ENCODE measurements at regions not wholly inside any gene's neighbourhood (a gene's known extent, or its start where the extent isn't known, plus 50 kb on each side); places are given as distances from the start of the nearest gene placed in this dataset.
A peak's percentile ranks its signal among the peaks of the same experiment; 100 is the strongest.

GRCh38 chr12:64955746-64956145 is 131.3 kb downstream of the TBC1D30 start:
- Histone ChIP-seq H3K27ac (ENCODE audit: control insufficient read depth, insufficient read depth) (no peak overlapping the region), H3K36me3 (ENCODE audit: control insufficient read depth in 2 of 2, insufficient read depth in 2 of 2, low read length in 1 of 2) (no peaks in the 10 kb centered on the region), H3K27me3 (replicated peaks in 1 of 2; ENCODE audit: control insufficient read depth in 2 of 2, insufficient read depth in 2 of 2, low read length in 1 of 2) (no peaks in the 10 kb centered on the region), H3K79me2 (ENCODE audit: control insufficient read depth, insufficient read depth, low read length) (no peaks in the 10 kb centered on the region), H3K9me3 (replicated peaks; ENCODE audit: control insufficient read depth, insufficient read depth, low read length) (no peaks in the 10 kb centered on the region), H3K4me1 (ENCODE audit: control insufficient read depth, insufficient read depth, low read length) (no peaks in the 10 kb centered on the region), H3K4me3 (no peak overlapping the region), H4K20me1 (ENCODE audit: control insufficient read depth, insufficient read depth) (no peaks in the 10 kb centered on the region), H2AFZ (ENCODE audit: control insufficient read depth, low read depth, low read length) (no peak overlapping the region), H3K4me2 (ENCODE audit: control insufficient read depth, insufficient read depth) (no peak overlapping the region), H3K9ac (ENCODE audit: control insufficient read depth, insufficient read depth, low read length) (no peak overlapping the region)
- BruUV-seq (replicated peaks): no TSS peak
- in situ Hi-C loops (cut with MboI): no loop called here
- SMC1A ChIA-PET (ENCODE audit: uncharacterized antibody, unreplicated experiment): interaction anchor here (0.8 to 1.5 kb wide), 3 partner anchors 9 to 27 kb away, joined by 3 to 4 read pairs (median 3); no protein-coding TSS in a partner anchor
- RAD21 ChIA-PET (ENCODE audit: unreplicated experiment): no interaction called here
- POLR2A ChIA-PET: no interaction called here
- ATAC-seq (no peak), FAIRE-seq (no peak), DNase-seq (ENCODE audit: low read depth, low spot score) (no peak)
- no peak for TF ChIP-seq NFYB (IDR thresholded peaks at IDR 0.05; ENCODE audit: insufficient read depth, low read depth, low read length)
- TF ChIP-seq RFX5 (IDR thresholded peaks at IDR 0.05; ENCODE audit: low read depth, low read length): no peak
- TF ChIP-seq MYB (IDR thresholded peaks at IDR 0.05; ENCODE audit: borderline replicate concordance, low read depth, low read length): no peak
- TF ChIP-seq E2F4 (IDR thresholded peaks at IDR 0.05; ENCODE audit: low read depth, low read length): no peak
- no peak for TF ChIP-seq SIN3A (IDR thresholded peaks at IDR 0.05; ENCODE audit: low read depth, low read length)
- TF ChIP-seq RCOR1 (conservative IDR thresholded peaks at IDR 0.05; ENCODE audit: low read depth, low read length): no peak
- no peak for TF ChIP-seq EZH2 (IDR thresholded peaks at IDR 0.05; ENCODE audit: borderline replicate concordance, control insufficient read depth, low read depth, low read length)
- intact Hi-C loops (cut with micrococcal nuclease; ENCODE audit: unreplicated experiment): no loop called here
- CTCF ChIA-PET: interaction anchor here (1.1 kb wide), 1 partner anchor 160 kb away, joined by 3 read pairs; no protein-coding TSS in a partner anchor

DNA sequence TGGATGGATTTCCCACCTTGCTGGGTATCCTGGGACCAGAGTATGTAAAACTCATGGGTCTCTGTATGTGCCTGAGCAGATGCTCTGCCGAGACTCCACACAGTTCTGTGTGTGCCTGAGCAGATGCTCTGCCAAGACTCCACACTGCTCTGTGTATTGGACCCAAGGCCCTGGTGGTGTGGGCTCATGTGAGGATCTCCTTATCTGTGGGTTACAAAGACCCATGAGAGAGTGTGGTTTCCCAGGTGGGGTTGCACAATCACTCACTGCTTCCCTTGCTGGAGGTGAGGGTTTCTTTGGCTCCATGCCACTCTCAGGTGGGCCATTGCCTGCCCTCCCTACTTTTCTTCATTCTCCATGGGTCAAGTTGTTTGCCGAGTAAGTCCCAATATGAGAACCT is 141.5 kb downstream of the TBC1D30 start:
- ChIA-PET CTCF (no interaction called here), SMC1A (ENCODE audit: uncharacterized antibody, unreplicated experiment) (no interaction called here), POLR2A (no interaction called here), RAD21 (ENCODE audit: unreplicated experiment) (no interaction called here)
- H3K79me2 ChIP-seq (ENCODE audit: control insufficient read depth, insufficient read depth, low read length): no peaks in the 10 kb centered on the region
- no peaks in the 10 kb centered on the region for H3K27me3 ChIP-seq (replicated peaks in 1 of 2; ENCODE audit: control insufficient read depth in 2 of 2, insufficient read depth in 2 of 2, low read length in 1 of 2)
- no peaks in the 10 kb centered on the region for H4K20me1 ChIP-seq (ENCODE audit: control insufficient read depth, insufficient read depth)
- no TSS peak for BruUV-seq (replicated peaks)
- H3K27ac ChIP-seq (ENCODE audit: control insufficient read depth, insufficient read depth): no peak overlapping the region
- H2AFZ ChIP-seq (ENCODE audit: control insufficient read depth, low read depth, low read length): no peak overlapping the region
- intact Hi-C loops (cut with micrococcal nuclease; ENCODE audit: unreplicated experiment) (no loop called here), in situ Hi-C loops (cut with MboI) (no loop called here)
- H3K9me3 ChIP-seq (replicated peaks; ENCODE audit: control insufficient read depth, insufficient read depth, low read length): peaks cover 2% of the 10 kb centered on the region; the same call in 2 of the 3 replicates
- no peak for FAIRE-seq
- H3K4me1 ChIP-seq (ENCODE audit: control insufficient read depth, insufficient read depth, low read length): peaks cover 16% of the 10 kb centered on the region
- no peak overlapping the region for H3K4me2 ChIP-seq (ENCODE audit: control insufficient read depth, insufficient read depth)
- no peaks in the 10 kb centered on the region for H3K36me3 ChIP-seq (ENCODE audit: control insufficient read depth in 2 of 2, insufficient read depth in 2 of 2, low read length in 1 of 2)
- no peak for DNase-seq (ENCODE audit: low read depth, low spot score)
- 42% methylated on average over 2 of the region's 2 CpGs for WGBS (ENCODE audit: insufficient coverage, insufficient replicate concordance, low lambda C conversion rate, missing lambda C conversion rate)
- H3K4me3 ChIP-seq: no peak overlapping the region
- H3K9ac ChIP-seq (ENCODE audit: control insufficient read depth, insufficient read depth, low read length): no peak overlapping the region
- peak; percentile 50 for ATAC-seq
- TF ChIP-seq EZH2 (IDR thresholded peaks at IDR 0.05; ENCODE audit: borderline replicate concordance, control insufficient read depth, low read depth, low read length) (no peak), MYB (IDR thresholded peaks at IDR 0.05; ENCODE audit: borderline replicate concordance, low read depth, low read length) (no peak), SMARCA5 (IDR thresholded peaks at IDR 0.05) (no peak), IRF4 (IDR thresholded peaks at IDR 0.05; ENCODE audit: low read depth, low read length) (0 out of 2 replicates have a peak, but pooled peaks have one; percentile 41), MEF2A (IDR thresholded peaks at IDR 0.05; ENCODE audit: insufficient read depth, low read depth, low read length) (no peak), TARDBP (IDR thresholded peaks at IDR 0.05; ENCODE audit: borderline replicate concordance) (no peak), CREB1 (IDR thresholded peaks at IDR 0.05; ENCODE audit: low read depth) (no peak), HDGF (IDR thresholded peaks at IDR 0.05) (no peak), RAD51 (IDR thresholded peaks at IDR 0.05) (no peak)
- TF ChIP-seq, protein P1, sequence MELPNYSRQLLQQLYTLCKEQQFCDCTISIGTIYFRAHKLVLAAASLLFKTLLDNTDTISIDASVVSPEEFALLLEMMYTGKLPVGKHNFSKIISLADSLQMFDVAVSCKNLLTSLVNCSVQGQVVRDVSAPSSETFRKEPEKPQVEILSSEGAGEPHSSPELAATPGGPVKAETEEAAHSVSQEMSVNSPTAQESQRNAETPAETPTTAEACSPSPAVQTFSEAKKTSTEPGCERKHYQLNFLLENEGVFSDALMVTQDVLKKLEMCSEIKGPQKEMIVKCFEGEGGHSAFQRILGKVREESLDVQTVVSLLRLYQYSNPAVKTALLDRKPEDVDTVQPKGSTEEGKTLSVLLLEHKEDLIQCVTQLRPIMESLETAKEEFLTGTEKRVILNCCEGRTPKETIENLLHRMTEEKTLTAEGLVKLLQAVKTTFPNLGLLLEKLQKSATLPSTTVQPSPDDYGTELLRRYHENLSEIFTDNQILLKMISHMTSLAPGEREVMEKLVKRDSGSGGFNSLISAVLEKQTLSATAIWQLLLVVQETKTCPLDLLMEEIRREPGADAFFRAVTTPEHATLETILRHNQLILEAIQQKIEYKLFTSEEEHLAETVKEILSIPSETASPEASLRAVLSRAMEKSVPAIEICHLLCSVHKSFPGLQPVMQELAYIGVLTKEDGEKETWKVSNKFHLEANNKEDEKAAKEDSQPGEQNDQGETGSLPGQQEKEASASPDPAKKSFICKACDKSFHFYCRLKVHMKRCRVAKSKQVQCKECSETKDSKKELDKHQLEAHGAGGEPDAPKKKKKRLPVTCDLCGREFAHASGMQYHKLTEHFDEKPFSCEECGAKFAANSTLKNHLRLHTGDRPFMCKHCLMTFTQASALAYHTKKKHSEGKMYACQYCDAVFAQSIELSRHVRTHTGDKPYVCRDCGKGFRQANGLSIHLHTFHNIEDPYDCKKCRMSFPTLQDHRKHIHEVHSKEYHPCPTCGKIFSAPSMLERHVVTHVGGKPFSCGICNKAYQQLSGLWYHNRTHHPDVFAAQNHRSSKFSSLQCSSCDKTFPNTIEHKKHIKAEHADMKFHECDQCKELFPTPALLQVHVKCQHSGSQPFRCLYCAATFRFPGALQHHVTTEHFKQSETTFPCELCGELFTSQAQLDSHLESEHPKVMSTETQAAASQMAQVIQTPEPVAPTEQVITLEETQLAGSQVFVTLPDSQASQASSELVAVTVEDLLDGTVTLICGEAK (IDR thresholded peaks at IDR 0.05; ENCODE audit: borderline replicate concordance): no peak
